Omental fat pad (tissue), 3 donors: ENCODE measurements at regions not wholly inside any gene's neighbourhood (a gene's known extent, or its start where the extent isn't known, plus 50 kb on each side); places are given as distances from the start of the nearest gene placed in this dataset.

ENCODE experiments used
- ATAC-seq: fragments of 150-250 bp; one replicate; pipeline ENCODE4 v1.9.1; 2016; ENCODE audit warnings: mild to moderate bottlenecking, moderate library complexity; ENCODE audit not compliant: low FRiP score
- DNase-seq: peaks from one replicate; pipeline ENCODE4 v3.0.0-alpha.2; 2019; ENCODE audit warnings: low spot score
- TF ChIP-seq, protein P1 (sequence below), 3 donors: fragments of 450-650 bp; IDR thresholded peaks; one replicate each; pipeline ENCODE4 v1.5.1; 2016 to 2017; ENCODE audit warnings: antibody characterized with exemption in 3 of 3, mild to moderate bottlenecking in 3 of 3, moderate library complexity in 2 of 3

- TF ChIP-seq, protein P1, sequence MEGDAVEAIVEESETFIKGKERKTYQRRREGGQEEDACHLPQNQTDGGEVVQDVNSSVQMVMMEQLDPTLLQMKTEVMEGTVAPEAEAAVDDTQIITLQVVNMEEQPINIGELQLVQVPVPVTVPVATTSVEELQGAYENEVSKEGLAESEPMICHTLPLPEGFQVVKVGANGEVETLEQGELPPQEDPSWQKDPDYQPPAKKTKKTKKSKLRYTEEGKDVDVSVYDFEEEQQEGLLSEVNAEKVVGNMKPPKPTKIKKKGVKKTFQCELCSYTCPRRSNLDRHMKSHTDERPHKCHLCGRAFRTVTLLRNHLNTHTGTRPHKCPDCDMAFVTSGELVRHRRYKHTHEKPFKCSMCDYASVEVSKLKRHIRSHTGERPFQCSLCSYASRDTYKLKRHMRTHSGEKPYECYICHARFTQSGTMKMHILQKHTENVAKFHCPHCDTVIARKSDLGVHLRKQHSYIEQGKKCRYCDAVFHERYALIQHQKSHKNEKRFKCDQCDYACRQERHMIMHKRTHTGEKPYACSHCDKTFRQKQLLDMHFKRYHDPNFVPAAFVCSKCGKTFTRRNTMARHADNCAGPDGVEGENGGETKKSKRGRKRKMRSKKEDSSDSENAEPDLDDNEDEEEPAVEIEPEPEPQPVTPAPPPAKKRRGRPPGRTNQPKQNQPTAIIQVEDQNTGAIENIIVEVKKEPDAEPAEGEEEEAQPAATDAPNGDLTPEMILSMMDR (IDR thresholded peaks at IDR 0.05), result no peak
- no peak for DNase-seq
- no peak for ATAC-seq
Observed at GRCh38 chr9:99298614-99299013, 76.5 kb downstream of the SEC61B start.

GRCh38 chr9:99299211-99300102 is 77.4 kb downstream of the SEC61B start:
- ATAC-seq, result no peak
- no peak for DNase-seq

DNA sequence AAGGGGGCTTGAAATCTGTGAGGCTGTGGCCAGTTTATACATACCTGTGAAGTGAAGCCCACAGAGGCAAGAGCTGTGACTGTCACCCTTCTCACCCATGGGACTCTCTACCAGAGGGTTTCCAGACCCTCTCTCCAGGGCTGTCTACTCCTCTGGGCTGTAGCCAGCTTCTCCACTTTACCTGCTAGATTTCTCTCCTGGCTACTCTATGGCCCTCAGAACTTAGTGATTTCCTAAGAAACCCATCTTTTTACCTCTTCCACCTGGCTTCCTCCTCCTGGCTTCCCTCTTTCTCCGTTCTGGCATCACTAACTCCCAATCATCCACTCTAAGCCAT is 78.0 kb downstream of the SEC61B start:
- ATAC-seq, result no peak
- TF ChIP-seq, protein P1 (IDR thresholded peaks at IDR 0.05), result no peak
- DNase-seq, result no peak

More at GRCh38 chr9:99299211-99300102, 77.4 kb downstream of the SEC61B start:
- TF ChIP-seq, protein P1 (IDR thresholded peaks at IDR 0.05), result no peak

- DNase-seq, result no peak
- TF ChIP-seq, protein P1 (IDR thresholded peaks at IDR 0.05), result no peak
- ATAC-seq, result no peak
Observed at GRCh38 chr9:99300603-99301002, 78.5 kb downstream of the SEC61B start.

DNA sequence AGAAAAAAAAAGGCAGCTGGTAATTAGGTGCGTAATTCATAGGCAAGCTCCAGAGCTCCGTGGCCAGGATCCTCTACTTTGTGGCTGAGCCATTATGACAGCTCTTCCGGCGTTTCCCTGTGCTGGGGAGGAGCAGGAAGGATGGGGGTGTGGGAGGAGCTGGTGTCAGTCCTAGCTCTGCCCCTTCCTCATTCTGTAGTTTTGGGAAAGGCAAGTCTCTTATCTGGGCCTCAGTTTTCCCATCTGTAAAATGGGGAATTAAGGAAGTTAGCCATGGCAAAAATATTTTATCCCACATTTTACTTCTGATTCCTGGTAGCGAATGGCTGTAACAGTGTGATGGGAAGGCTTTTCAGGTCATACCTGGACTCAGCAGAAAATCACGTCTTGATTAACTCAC is 81.1 kb downstream of the SEC61B start:
- TF ChIP-seq, protein P1 (IDR thresholded peaks at IDR 0.05), result no peak
- no peak for DNase-seq
- ATAC-seq, result no peak

GRCh38 chr9:99305124-99305523 is 83.0 kb downstream of the SEC61B start:
- TF ChIP-seq, protein P1 (IDR thresholded peaks at IDR 0.05), result no peak
- ATAC-seq (no peak), DNase-seq (no peak)
